Left ventricle myocardium inferior (tissue), 1 donor: ENCODE measurements at regions not wholly inside any gene's neighbourhood (a gene's known extent, or its start where the extent isn't known, plus 50 kb on each side); places are given as distances from the start of the nearest gene placed in this dataset.

ENCODE experiments used
- DNase-seq: peaks from one replicate; pipeline ENCODE4 v3.0.0-alpha.2; 2020
- H3K27ac ChIP-seq: fragments of 200-600 bp; replicated peaks from 2 replicates; pipeline ENCODE4 v1.8.0; 2021
- H3K27me3 ChIP-seq: fragments of 200-600 bp; 2 replicates; pipeline ENCODE4 v1.8.0; 2021; ENCODE audit warnings: low read depth
- H3K36me3 ChIP-seq: fragments of 200-600 bp; 2 replicates; pipeline ENCODE4 v1.8.0; 2021
- H3K4me1 ChIP-seq: fragments of 200-600 bp; 2 replicates; pipeline ENCODE4 v1.8.0; 2021
- H3K4me3 ChIP-seq: fragments of 200-600 bp; 2 replicates; pipeline ENCODE4 v1.8.0; 2021; ENCODE audit warnings: mild to moderate bottlenecking, moderate library complexity
- H3K9me3 ChIP-seq: fragments of 200-600 bp; replicated peaks from 2 replicates; pipeline ENCODE4 v1.8.0; 2021
- intact Hi-C: fragments of 100-400 bp; cut with micrococcal nuclease; formaldehyde crosslinking; loops from one replicate; pipeline ENCODE4 v1.11.0; 2022
- TF ChIP-seq, protein P1 (sequence below): fragments of 200-600 bp; IDR thresholded peaks from 2 replicates; pipeline ENCODE4 v1.8.0; 2021; ENCODE audit warnings: antibody characterized with exemption, mild to moderate bottlenecking, borderline replicate concordance
- donor health status: DM: no; HTN: yes; CAD: no; lungs with severe emphysema.

- Histone ChIP-seq H3K4me1 (no peaks in the 10 kb centered on the region), H3K4me3 (no peak overlapping the region), H3K9me3 (peaks cover 9% of the 10 kb centered on the region), H3K27ac (no peak overlapping the region), H3K27me3 (peaks cover 19% of the 10 kb centered on the region), H3K36me3 (no peaks in the 10 kb centered on the region)
- intact Hi-C loops, result no loop called here
- DNase-seq, result no peak
- TF ChIP-seq, protein P1, sequence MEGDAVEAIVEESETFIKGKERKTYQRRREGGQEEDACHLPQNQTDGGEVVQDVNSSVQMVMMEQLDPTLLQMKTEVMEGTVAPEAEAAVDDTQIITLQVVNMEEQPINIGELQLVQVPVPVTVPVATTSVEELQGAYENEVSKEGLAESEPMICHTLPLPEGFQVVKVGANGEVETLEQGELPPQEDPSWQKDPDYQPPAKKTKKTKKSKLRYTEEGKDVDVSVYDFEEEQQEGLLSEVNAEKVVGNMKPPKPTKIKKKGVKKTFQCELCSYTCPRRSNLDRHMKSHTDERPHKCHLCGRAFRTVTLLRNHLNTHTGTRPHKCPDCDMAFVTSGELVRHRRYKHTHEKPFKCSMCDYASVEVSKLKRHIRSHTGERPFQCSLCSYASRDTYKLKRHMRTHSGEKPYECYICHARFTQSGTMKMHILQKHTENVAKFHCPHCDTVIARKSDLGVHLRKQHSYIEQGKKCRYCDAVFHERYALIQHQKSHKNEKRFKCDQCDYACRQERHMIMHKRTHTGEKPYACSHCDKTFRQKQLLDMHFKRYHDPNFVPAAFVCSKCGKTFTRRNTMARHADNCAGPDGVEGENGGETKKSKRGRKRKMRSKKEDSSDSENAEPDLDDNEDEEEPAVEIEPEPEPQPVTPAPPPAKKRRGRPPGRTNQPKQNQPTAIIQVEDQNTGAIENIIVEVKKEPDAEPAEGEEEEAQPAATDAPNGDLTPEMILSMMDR, result no peak
Measured at GRCh38 chr2:118622913-118623312, 224.5 kb downstream of the EN1 start.

- Histone ChIP-seq H3K27ac (no peak overlapping the region), H3K4me3 (no peak overlapping the region), H3K4me1 (no peaks in the 10 kb centered on the region), H3K27me3 (peaks cover 27% of the 10 kb centered on the region), H3K9me3 (peaks cover 3% of the 10 kb centered on the region), H3K36me3 (no peaks in the 10 kb centered on the region)
- intact Hi-C loops, result no loop called here
- TF ChIP-seq, protein P1, result no peak
- DNase-seq, result no peak
Measured at GRCh38 chr2:118622108-118622507, 225.3 kb downstream of the EN1 start.

DNA sequence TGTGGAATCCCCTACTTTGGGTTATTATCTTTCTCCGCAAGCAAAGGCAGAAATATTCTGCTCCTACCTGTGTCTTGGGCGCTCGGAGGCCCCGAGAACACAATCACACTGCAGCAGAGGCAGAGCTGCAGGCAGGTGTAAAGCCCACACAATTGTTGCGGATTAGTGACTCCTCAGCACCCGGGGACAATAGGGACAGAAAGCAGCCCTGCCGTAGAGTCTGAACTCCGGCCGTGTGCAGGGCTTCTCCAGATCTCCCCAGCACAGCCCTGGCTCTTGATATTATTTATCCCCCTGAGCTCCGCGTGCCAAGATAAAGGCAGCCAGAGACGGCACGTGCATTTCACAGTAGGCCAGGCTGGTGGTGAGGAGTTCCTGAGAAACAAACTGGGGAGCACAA, 229.2 kb downstream of the EN1 start:
- no peak overlapping the region for H3K27ac ChIP-seq
- TF ChIP-seq, protein P1, result no peak
- no peaks in the 10 kb centered on the region for H3K9me3 ChIP-seq
- DNase-seq, result no peak
- intact Hi-C loops, result no loop called here
- H3K36me3 ChIP-seq, result no peaks in the 10 kb centered on the region
- no peak overlapping the region for H3K4me3 ChIP-seq
- H3K4me1 ChIP-seq, result no peaks in the 10 kb centered on the region
- H3K27me3 ChIP-seq, result peaks cover 59% of the 10 kb centered on the region

GRCh38 chr2:118616432-118616831, 231.0 kb downstream of the EN1 start:
- intact Hi-C loops, result no loop called here
- no peaks in the 10 kb centered on the region for H3K36me3 ChIP-seq
- H3K4me1 ChIP-seq, result no peaks in the 10 kb centered on the region
- no peaks in the 10 kb centered on the region for H3K9me3 ChIP-seq
- H3K27me3 ChIP-seq, result peaks cover 78% of the 10 kb centered on the region
- H3K4me3 ChIP-seq, result no peak overlapping the region
- no peak overlapping the region for H3K27ac ChIP-seq
- no peak for DNase-seq
- TF ChIP-seq, protein P1, result no peak

- TF ChIP-seq, protein P1, result no peak
- no peaks in the 10 kb centered on the region for H3K4me1 ChIP-seq
- H3K9me3 ChIP-seq, result no peaks in the 10 kb centered on the region
- peaks cover 86% of the 10 kb centered on the region for H3K27me3 ChIP-seq
- intact Hi-C loops, result no loop called here
- no peaks in the 10 kb centered on the region for H3K36me3 ChIP-seq
- DNase-seq, result no peak
- no peak overlapping the region for H3K27ac ChIP-seq
- H3K4me3 ChIP-seq, result no peak overlapping the region
Measured at GRCh38 chr2:118614841-118615271, 232.6 kb downstream of the EN1 start.

- Histone ChIP-seq H3K36me3 (no peaks in the 10 kb centered on the region), H3K27me3 (peaks cover 79% of the 10 kb centered on the region), H3K9me3 (no peaks in the 10 kb centered on the region), H3K4me1 (no peaks in the 10 kb centered on the region), H3K27ac (no peak overlapping the region), H3K4me3 (no peak overlapping the region)
- intact Hi-C loops, result no loop called here
- TF ChIP-seq, protein P1, result no peak
- DNase-seq, result no peak
Measured at GRCh38 chr2:118613737-118614136, 233.7 kb downstream of the EN1 start.
